Ascending aorta (tissue), 2 donors: ENCODE measurements at regions not wholly inside any gene's neighbourhood (a gene's known extent, or its start where the extent isn't known, plus 50 kb on each side); places are given as distances from the start of the nearest gene placed in this dataset.
A peak's percentile ranks its signal among the peaks of the same experiment; 100 is the strongest.
"Not testable (repeated sequence)": the region's sequence is repeated elsewhere in the genome, so short reads cannot be mapped to it uniquely, and the experiment has no call there.

Experiments used
- DNase-seq, 2 donors: peaks; one replicate each; pipeline ENCODE4 v3.0.0-alpha.2; 2019; ENCODE audit warnings: low spot score in 2 of 2
- H3K27ac ChIP-seq, 2 donors: fragments of 200-600 bp; sonication (generic); one replicate each; pipeline ENCODE4 v1.5.1; 2016 to 2017; ENCODE audit warnings: mild to moderate bottlenecking in 1 of 2
- H3K27me3 ChIP-seq: fragments of 200-600 bp; sonication (generic); one replicate; pipeline ENCODE4 v1.5.1; 2017
- H3K36me3 ChIP-seq, 2 donors: fragments of 200-600 bp; sonication (generic); one replicate each; pipeline ENCODE4 v1.5.1; 2016
- H3K4me1 ChIP-seq, 2 donors: fragments of 200-600 bp; sonication (generic); one replicate each; pipeline ENCODE4 v1.5.1; 2016 to 2017; ENCODE audit warnings: mild to moderate bottlenecking in 1 of 2
- H3K4me3 ChIP-seq, 2 donors: fragments of 200-600 bp; sonication (generic); one replicate each; pipeline ENCODE4 v1.5.1; 2016 to 2017; ENCODE audit warnings: mild to moderate bottlenecking in 1 of 2
- H3K9me3 ChIP-seq, 2 donors: fragments of 200-600 bp; sonication (generic); one replicate each; pipeline ENCODE4 v1.5.1; 2016
- intact Hi-C: fragments of 100-400 bp; cut with DNase I; formaldehyde crosslinking; loops from one replicate; pipeline ENCODE4 v1.15.1; 2023

DNA sequence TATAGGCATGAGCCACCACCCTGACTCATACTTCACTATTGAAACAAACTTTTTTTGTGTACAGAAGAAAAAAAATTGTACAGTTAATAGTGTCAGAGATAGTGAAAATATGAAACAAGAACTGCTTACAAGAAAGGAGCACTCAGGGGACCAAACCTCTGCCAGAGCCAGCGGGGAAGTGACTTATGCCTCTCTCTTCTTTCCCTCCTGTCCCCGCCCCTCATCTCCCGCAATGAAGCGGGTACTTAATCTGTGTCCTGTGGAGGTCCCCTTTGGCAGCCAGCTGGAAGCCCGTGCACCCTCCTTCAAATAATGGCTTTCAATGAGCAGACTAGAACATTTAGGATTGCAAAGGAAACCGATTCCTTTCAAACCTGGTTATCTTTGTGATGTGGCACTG lies 51.5 kb downstream of the PPIAL4A start:
- H3K27me3 ChIP-seq, H3K4me3 ChIP-seq, intact Hi-C loops, H3K36me3 ChIP-seq, H3K9me3 ChIP-seq, H3K4me1 ChIP-seq, DNase-seq, H3K27ac ChIP-seq: not testable (repeated sequence)

DNA sequence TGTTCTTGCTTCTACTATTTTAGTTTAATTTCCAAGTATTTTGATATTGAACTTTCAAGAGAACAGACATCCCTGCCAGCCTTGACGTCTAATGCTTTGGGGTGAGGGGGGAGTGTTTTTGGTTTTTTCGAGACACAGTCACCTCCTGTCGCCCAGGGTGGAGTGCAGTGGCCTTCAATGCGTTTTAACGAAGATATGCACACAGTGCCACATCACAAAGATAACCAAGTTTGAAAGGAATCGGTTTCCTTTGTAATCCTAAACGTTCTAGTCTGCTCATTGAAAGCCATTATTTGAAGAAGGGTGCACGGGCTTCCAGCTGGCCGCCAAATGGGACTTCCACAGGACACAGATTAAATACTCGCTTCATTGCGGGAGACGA lies 52.3 kb downstream of the PPIAL4A start:
- H3K4me1 ChIP-seq, DNase-seq, H3K36me3 ChIP-seq, intact Hi-C loops, H3K27me3 ChIP-seq, H3K9me3 ChIP-seq: not testable (repeated sequence)
- H3K27ac ChIP-seq = peak overlapping the region in 1 of 2 donors; percentile 66
- H3K4me3 ChIP-seq = peak overlapping the region in 1 of 2 donors; percentile 69

DNA sequence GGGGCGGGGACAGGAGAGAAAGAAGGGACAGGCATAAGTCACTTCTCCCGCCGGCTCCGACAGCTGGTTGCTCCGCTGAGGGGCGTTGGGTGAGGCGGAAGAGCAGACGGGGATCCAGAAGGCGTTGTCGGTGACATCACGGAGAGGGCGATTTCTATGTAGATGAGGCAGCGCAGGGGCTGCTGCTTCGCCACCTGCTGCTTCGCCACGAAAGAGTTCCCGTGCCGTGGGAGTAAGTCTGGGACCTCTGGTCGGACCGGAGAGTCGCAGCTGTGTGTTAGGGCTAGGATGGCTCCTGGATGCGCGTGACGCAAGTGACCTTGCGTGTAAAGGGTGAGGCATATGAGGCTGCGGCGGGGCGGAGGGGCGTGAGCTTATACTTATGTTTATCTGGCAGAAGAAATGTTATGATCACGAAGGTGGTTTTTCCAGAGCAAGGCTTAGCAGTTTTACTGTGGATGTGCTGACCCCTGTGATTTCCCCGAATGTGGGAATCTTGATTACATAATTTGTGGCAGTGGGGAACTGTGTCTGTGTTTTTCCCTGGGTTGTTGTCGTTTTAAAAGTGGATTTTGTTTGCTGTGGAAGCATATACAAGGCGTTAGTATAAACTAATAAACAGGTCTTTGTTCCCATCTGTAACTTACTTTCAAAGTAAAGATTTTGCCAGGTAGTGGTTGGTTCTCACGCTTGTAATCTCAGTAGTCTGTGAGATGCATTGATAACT lies 52.8 kb downstream of the PPIAL4A start:
- DNase-seq = peak; percentile 43 to 80
- H3K27me3 ChIP-seq, H3K36me3 ChIP-seq, intact Hi-C loops, H3K4me1 ChIP-seq, H3K9me3 ChIP-seq: not testable (repeated sequence)
- H3K27ac ChIP-seq = peak overlapping the region; percentile 61 to 66
- peak overlapping the region; percentile 50 to 69 for H3K4me3 ChIP-seq

DNA sequence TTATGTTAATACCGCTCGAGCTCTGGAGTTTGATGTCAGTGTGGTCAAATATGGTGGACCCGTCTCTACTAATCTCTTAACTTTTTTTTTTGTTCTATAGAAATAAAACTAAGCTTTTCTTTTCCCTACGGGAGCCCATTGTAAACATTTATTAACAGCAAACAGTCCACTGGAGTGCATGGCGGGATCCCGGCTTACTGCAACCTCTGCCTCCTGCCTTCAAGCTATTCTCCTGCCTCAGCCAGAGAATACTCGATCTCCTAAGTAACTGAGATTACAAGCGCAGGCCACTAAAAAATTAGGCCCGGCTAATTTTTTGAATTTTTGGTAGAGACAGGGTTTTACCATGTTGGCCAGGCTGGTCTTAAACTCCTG lies 53.4 kb downstream of the PPIAL4A start:
- H3K9me3 ChIP-seq, intact Hi-C loops, DNase-seq: not testable (repeated sequence)

DNA sequence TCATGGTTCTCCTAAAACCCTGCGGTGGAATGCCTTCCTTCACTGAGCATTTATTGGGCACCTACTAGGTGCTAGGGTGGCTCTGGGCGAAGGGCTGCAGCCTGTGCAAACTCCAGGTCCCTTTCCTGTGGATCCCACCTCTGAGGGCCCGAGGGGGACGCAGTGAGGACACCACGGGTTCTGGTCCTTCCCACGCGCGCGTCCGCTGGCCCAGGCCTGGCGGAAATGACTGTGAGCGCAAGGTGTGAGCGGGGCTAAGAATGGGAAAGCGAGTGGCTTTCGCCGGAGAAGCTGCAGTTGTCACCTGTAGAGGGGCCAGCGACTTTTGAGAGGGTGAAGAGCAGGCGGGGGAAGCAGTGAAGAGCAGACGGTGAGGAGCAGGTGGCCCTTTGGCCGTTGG lies 55.1 kb downstream of the PPIAL4A start:
- H3K27me3 ChIP-seq, intact Hi-C loops, DNase-seq: not testable (repeated sequence)

More for the DNA sequence above, 53.4 kb downstream of the PPIAL4A start:
- not testable (repeated sequence) for H3K4me1 ChIP-seq, H3K27me3 ChIP-seq, H3K27ac ChIP-seq, H3K36me3 ChIP-seq, H3K4me3 ChIP-seq

DNA sequence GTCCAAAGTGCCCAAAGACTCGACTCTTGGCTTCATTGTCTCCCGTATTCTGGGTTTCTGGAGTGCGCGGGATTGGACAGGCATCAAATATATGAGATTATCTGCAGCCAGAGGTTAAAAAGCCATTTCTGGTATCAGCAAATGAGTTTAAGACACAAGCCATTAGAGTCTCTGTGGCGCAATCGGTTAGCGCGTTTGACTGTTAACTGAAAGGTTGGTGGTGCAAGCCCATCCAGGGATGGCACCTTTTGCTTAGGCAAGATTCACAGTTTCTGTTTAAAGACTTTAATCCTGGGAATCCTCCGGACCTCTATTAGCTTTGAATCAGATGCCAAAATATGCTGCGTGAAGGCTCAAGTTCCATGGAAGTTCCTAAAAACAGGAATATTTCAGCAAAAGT lies 55.6 kb downstream of the PPIAL4A start:
- intact Hi-C loops, H3K27me3 ChIP-seq, H3K36me3 ChIP-seq, DNase-seq, H3K9me3 ChIP-seq, H3K4me1 ChIP-seq, H3K27ac ChIP-seq, H3K4me3 ChIP-seq: not testable (repeated sequence)

More for the DNA sequence above, 55.1 kb downstream of the PPIAL4A start:
- not testable (repeated sequence) for H3K36me3 ChIP-seq, H3K4me3 ChIP-seq, H3K9me3 ChIP-seq, H3K4me1 ChIP-seq, H3K27ac ChIP-seq

DNA sequence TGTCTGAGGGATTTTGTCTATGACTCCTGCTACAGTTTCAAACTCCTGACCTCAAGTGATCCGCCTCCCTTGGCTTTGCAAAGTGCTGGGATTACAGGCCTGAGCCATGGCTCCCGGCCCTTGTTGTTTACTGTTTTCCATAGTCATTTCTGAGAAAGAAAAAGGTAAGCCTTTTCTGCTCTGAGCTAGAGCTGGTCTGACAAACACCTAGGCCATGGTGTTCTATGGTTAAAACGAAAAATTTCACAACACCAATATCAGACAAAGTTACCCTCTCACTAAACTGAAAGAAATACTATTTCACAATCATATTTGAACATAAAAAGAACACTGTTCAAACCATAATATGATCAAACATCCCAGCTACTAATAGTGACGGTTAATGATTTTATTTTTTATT lies 57.5 kb downstream of the PPIAL4A start:
- H3K4me1 ChIP-seq, H3K36me3 ChIP-seq, H3K4me3 ChIP-seq, H3K27me3 ChIP-seq, H3K27ac ChIP-seq, H3K9me3 ChIP-seq, DNase-seq, intact Hi-C loops: not testable (repeated sequence)

DNA sequence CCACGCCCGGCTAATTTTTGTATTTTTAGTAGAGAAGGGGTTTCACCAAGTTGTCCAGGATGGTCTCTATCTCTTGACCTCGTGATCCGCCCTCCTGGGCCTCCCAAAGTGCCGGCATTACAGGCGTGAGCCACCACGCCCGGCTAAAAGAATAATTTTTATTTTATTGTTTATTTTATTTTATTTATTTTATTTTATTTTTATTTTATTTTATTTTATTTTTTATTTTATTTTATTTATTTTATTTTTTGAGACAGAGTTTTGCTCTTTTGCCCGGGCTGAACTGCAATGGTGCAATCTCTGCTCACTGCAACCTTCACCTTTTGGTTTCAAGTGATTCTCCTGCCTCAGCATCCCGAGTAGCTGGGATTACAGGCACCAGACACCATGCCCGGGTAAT lies 60.2 kb downstream of the PPIAL4A start:
- intact Hi-C loops, H3K4me1 ChIP-seq, H3K4me3 ChIP-seq, H3K27ac ChIP-seq, H3K9me3 ChIP-seq, H3K36me3 ChIP-seq, DNase-seq, H3K27me3 ChIP-seq: not testable (repeated sequence)

DNA sequence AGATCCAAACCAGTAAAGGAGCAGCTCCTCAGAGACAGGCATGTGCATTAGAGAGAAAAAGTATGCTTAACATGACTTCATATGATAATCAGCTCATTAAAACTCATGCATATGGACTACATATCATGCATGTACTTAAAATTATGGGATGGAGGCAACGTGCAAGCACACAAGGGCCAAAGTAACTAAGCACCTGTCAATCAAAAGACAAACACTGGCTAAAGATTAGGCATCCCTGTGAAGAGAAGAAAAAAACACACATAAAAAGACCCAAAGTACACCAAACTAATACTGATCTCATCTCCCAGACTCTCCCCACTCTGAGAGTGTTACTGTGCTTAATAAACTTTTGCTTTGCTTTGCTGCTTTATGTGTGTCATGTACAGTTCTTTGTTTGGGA lies 61.1 kb downstream of the PPIAL4A start:
- intact Hi-C loops, H3K4me3 ChIP-seq, H3K4me1 ChIP-seq, H3K27me3 ChIP-seq, H3K27ac ChIP-seq, DNase-seq, H3K9me3 ChIP-seq, H3K36me3 ChIP-seq: not testable (repeated sequence)

DNA sequence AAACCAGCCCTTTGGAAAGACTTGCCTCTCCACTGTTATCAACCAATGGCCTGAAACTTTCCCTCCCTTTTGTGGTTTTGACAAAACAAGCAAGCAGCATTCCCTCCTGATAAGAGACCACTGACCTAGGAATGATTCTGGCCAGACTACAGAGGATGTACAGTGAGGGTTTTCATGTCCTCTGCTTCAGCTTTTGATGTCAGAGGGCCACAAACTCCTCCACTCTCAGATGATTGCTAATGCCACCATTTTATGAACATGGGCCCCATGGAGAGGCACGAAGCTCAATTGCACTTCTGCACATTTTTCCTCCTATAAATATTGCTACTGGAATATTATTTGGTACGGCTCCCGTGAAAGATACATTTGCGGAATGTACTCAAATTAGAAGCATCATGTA lies 61.5 kb downstream of the PPIAL4A start:
- H3K27me3 ChIP-seq, intact Hi-C loops, H3K4me1 ChIP-seq, H3K36me3 ChIP-seq, H3K9me3 ChIP-seq, DNase-seq, H3K4me3 ChIP-seq, H3K27ac ChIP-seq: not testable (repeated sequence)

DNA sequence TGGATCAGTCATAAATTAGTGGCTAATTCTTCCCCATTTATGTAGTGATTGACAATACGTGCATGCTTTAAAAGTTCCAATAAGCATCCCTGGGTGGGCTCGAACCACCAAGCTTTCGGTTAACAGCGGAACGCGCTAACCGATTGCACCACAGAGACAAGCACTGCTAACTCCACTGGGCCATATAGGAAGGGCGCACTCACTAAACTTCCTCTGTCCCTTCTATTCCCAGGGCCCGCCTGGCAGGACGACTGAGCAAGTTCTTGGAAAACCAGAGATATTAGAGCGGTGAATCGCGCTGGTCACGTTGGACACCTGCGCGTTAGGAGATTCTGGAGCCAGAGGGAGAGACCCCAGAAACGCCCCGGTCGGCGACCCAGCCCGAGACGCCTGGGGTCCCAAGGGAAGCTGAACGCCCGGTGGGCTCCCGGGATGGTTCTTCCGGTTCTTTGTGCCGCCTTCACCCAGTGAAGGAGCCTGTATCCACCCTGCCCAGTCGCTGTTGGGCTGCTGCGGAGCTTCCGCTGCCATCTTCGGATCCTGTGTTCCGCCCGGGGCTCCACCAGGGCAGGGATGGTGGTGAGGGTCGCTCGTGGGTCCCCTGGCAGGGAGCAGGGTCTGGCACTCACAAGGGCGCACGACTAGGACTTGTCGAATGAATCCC lies 62.8 kb downstream of the PPIAL4A start:
- H3K4me3 ChIP-seq, H3K36me3 ChIP-seq, DNase-seq, intact Hi-C loops, H3K27me3 ChIP-seq, H3K9me3 ChIP-seq, H3K27ac ChIP-seq, H3K4me1 ChIP-seq: not testable (repeated sequence)

DNA sequence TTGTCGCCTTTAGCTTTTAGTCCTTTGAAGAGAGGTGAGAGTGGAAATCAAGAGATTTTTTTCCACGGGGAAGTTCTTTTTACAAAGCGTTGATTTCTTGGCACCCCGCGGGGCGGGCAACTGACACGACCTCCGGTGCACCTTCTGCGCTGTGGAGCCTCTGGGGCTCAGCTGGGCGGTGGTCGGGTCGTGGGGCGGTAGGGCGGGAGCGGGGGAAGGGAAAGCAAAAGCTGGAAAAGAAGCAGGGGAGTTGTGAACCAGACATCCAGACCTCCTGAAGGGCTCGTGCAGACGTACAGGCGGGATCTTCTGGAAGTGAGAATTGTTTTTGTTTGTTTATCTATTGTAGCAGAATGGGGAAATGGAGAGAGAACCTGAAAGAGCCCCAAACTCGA lies 63.3 kb downstream of the PPIAL4A start:
- H3K4me3 ChIP-seq, H3K9me3 ChIP-seq, H3K27ac ChIP-seq, DNase-seq, H3K36me3 ChIP-seq, H3K27me3 ChIP-seq, H3K4me1 ChIP-seq, intact Hi-C loops: not testable (repeated sequence)
